GM18502 (cell line): ENCODE measurements at regions not wholly inside any gene's neighbourhood (a gene's known extent, or its start where the extent isn't known, plus 50 kb on each side); places are given as distances from the start of the nearest gene placed in this dataset.
"Not testable (repeated sequence)": the region's sequence is repeated elsewhere in the genome, so short reads cannot be mapped to it uniquely, and the experiment has no call there.

Experiments used
- ATAC-seq: cut with Tn5 transposase; IDR thresholded peaks from one replicate; pipeline ENCODE4 v1.9.1; 2021; ENCODE audit warnings: mild to moderate bottlenecking; ENCODE audit not compliant: unreplicated experiment, poor library complexity

- ATAC-seq, result no peak
These were observed 50.5 kb upstream of the GRIN2A start for GRCh38 chr16:10232757-10233156.

GRCh38 chr16:10239640-10240039 is 57.4 kb upstream of the GRIN2A start:
- ATAC-seq, result no peak

DNA sequence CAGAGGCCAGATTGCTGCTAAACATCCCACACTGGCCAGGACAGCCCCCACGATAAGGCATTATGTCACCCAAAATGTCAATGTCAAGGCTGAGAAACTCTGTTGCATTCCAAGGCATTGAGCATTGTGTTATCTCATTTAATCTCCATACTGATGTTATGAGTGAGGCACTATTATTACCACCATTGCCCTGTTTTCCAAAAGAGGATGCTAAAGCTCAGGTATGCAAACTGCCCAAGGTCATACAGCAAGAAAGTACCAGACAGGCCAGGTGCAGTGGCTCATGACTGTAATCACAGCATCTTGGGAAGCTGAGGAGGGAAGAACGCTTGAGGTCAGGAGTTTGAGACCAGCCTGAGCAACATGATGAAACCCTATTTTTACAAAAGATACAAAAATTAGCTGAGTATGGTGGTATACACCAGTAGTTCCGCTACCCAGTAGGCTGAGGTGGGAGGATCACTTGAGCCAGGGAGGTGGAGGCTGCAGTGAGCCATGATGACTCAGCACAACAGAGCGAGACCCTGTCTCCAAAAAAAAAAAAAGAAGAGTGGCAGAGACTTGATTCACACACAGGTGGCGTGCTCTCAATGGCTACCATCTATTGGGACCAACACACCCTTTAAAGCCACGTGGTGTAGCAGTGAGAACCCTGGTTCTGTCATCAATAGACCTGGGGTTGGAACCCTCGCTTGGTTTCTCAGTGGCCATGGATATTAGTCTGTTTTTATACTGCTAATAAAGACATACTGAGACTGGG is 58.8 kb upstream of the GRIN2A start:
- ATAC-seq, result no peak

GRCh38 chr16:10242097-10242496 is 59.9 kb upstream of the GRIN2A start:
- ATAC-seq, result no peak

DNA sequence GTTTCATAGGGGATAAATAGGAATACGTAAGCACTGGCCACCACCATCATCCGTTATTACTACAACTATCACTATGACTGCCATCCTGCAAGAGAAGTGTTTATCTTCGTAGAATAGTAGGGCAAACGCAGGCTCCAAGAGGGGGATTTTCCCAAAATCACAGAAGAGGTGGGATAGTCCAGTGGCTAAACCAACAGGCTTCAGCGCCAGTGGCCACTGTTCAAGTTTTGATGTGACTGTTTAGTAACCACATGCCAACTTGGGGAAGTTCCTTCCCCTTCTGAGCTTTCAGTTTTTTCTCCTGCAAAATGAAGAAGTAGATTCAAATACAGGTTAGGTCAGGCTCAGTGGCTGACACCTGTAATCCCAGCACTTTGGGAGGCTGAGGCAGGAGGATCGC is 60.7 kb upstream of the GRIN2A start:
- ATAC-seq, result peak; percentile 58

DNA sequence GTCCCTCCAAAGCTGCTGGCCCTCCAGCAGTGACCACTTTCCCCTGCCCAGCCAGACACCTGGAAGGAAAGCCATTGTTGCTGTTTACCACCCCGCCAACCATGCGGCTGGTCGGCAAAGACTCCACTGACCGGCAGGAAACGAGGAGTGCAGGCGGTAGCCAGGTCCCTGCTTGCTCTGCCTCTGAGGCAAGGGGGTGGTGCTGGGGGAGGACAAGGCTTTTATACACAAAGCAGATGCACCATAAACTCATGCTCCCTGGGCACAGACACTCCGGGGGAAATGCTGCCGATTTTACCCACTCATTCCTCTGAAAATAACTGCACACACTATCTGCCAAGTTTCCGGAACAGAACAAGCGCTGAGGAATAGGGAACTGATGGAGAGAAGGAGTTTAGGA is 62.8 kb upstream of the GRIN2A start:
- ATAC-seq, result no peak

DNA sequence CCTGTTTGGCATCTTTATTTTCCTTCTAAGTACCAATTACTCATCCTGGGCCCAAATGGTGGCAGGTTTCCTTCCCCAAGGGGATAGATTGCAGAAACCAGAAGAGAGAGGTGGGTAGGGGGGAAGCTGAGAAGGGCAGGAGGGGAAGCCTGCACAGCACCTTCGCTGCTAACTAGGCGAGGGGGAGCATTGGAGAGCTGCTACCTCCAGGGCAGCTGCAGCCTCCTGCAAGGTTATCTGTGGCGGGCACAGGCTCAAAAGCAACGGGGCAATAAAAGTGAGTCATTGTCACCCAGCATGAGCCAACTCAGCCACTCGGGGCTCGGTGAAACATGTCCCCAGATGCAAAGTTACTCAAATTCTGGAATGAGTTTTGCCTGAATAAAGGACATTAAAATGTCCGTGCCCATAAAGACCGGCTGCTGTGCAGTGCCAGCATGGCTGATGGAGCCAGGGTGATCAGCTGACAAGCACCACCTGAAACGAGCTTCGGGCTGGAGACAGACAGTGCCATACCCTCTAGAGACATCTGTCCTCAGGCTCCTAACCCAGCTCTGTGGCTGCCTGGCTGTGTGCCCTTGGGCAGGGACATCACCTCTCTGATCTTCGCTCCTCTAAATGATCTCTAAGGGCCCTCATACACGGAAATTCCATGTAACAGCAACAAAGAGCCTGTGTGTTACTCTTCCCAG is 68.1 kb upstream of the GRIN2A start:
- no peak for ATAC-seq

GRCh38 chr16:10252155-10252554 is 69.9 kb upstream of the GRIN2A start:
- ATAC-seq, result no peak

- no peak for ATAC-seq
These were observed 71.2 kb upstream of the GRIN2A start for GRCh38 chr16:10253409-10253808.

DNA sequence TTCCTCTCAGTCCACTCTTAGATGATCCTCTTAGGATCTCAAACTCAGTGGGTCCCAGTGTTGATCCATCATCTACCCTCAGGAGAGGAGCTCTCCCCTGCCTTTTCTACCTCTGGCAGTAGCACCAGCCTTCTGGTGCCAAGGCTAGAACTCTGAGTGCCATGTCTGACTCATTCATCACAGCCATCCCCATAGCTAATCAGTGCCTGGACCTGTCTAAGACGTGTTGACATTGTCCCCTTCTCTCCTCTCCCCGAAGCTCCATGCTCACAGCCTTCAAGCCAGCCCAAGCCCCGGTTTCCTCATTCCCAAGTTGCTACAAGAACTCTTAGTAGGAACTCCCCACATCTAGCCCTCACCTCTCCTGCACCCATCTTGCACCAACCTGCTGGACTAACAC is 73.5 kb upstream of the GRIN2A start:
- ATAC-seq, result no peak

- ATAC-seq, result no peak
These were observed 74.8 kb upstream of the GRIN2A start for GRCh38 chr16:10256784-10257641.

- ATAC-seq, result not testable (repeated sequence)
These were observed 75.5 kb upstream of the GRIN2A start for GRCh38 chr16:10257642-10258251.

DNA sequence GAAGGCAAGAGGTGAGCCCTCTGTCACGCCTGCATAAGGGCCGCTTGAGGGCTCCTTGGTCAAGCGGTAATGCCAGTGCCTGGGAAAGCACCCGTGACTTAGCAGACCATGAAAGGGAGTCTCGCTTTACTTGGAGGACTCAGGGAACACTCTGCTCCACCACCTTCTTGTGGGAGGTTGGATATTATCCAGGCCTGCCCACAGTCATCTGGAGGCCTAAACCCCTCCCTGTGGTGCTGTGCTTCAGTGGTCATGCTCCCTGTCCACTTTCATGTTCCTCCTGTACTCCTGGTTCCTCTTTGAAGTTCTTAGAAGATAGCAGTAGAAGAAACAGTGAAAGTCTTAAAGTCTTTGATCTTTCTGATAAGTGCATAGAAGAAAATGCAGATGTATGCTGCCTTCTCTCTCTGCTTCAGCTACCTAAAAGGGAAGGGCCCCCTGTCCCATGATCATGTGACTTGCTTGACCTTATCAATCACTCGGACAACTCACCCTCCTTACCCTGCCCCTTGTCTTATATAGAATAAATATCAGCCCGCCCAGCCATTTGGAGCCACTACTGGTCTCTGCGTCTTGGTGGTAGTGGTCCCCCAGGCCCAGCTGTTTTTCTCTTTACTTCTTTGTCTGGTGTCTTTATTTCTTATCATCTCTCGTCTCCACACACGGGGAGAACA is 76.8 kb upstream of the GRIN2A start:
- ATAC-seq, result not testable (repeated sequence)

GRCh38 chr16:10261077-10261476 is 78.8 kb upstream of the GRIN2A start:
- no peak for ATAC-seq

DNA sequence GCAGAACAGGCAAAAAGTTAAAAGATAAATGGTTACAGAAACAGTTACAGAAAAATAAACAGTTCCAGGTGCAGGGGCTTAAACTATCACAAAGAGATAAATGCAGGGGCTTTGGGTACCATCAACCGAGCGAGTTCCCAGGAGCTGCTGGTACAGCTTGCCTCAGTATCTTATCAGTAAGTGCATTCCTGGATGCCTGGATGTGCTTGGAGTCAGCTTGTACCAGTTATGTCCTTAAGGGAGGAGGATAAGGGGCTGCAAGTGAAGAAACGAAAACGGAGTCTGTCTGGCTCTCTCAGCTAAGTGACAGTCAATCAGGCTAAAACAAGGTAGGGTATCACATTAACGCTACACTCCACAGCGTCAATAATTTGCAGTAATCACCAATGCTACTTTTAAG is 79.3 kb upstream of the GRIN2A start:
- not testable (repeated sequence) for ATAC-seq

- no peak for ATAC-seq
These were observed 80.3 kb upstream of the GRIN2A start for GRCh38 chr16:10262377-10263132.

- no peak for ATAC-seq
These were observed 83.8 kb upstream of the GRIN2A start for GRCh38 chr16:10265770-10266615.

- peak; percentile 77 for ATAC-seq
These were observed 84.6 kb upstream of the GRIN2A start for GRCh38 chr16:10266809-10267208.
